IPS-15b (cell line): ENCODE measurements at regions not wholly inside any gene's neighbourhood (a gene's known extent, or its start where the extent isn't known, plus 50 kb on each side); places are given as distances from the start of the nearest gene placed in this dataset.

ENCODE experiments used
- H3K27me3 ChIP-seq: one replicate; pipeline ENCODE4 v1.6.1; 2013; ENCODE audit warnings: low read length; ENCODE audit not compliant: control insufficient read depth, insufficient read depth
- H3K36me3 ChIP-seq: one replicate; pipeline ENCODE4 v1.6.1; 2013; ENCODE audit warnings: low read length; ENCODE audit not compliant: control insufficient read depth, insufficient read depth
- H3K4me1 ChIP-seq: one replicate; pipeline ENCODE4 v1.6.1; 2013; ENCODE audit warnings: mild to moderate bottlenecking, low read length; ENCODE audit not compliant: control insufficient read depth, insufficient read depth
- H3K4me3 ChIP-seq: one replicate; pipeline ENCODE4 v1.5.1; 2013; ENCODE audit warnings: low read depth, low read length
- H3K9ac ChIP-seq: one replicate; pipeline ENCODE4 v1.6.1; 2013; ENCODE audit warnings: low read depth, mild to moderate bottlenecking, low read length
- H3K9me3 ChIP-seq: one replicate; pipeline ENCODE4 v1.6.1; 2013; ENCODE audit warnings: mild to moderate bottlenecking, low read length; ENCODE audit not compliant: control insufficient read depth, insufficient read depth

GRCh38 chr2:16246911-16247310 is 306.6 kb downstream of the MYCN start:
- no peaks in the 10 kb centered on the region for H3K27me3 ChIP-seq
- H3K4me1 ChIP-seq: peaks cover 7% of the 10 kb centered on the region
- H3K9ac ChIP-seq: no peak overlapping the region
- no peaks in the 10 kb centered on the region for H3K36me3 ChIP-seq
- no peak overlapping the region for H3K4me3 ChIP-seq
- no peaks in the 10 kb centered on the region for H3K9me3 ChIP-seq

GRCh38 chr2:16246281-16246850 is 306.0 kb downstream of the MYCN start:
- H3K4me1 ChIP-seq: peaks cover 7% of the 10 kb centered on the region

GRCh38 chr2:16245481-16246054 is 305.2 kb downstream of the MYCN start:
- H3K27me3 ChIP-seq: no peaks in the 10 kb centered on the region
- no peaks in the 10 kb centered on the region for H3K36me3 ChIP-seq
- H3K9me3 ChIP-seq: no peaks in the 10 kb centered on the region
- H3K9ac ChIP-seq: no peak overlapping the region
- no peak overlapping the region for H3K4me3 ChIP-seq
- H3K4me1 ChIP-seq: peaks cover 7% of the 10 kb centered on the region

More at GRCh38 chr2:16246281-16246850, 306.0 kb downstream of the MYCN start:
- Histone ChIP-seq H3K9ac (no peak overlapping the region), H3K36me3 (no peaks in the 10 kb centered on the region), H3K4me3 (no peak overlapping the region), H3K27me3 (no peaks in the 10 kb centered on the region), H3K9me3 (no peaks in the 10 kb centered on the region)

GRCh38 chr2:16244966-16245320 is 304.6 kb downstream of the MYCN start:
- no peaks in the 10 kb centered on the region for H3K27me3 ChIP-seq
- no peak overlapping the region for H3K4me3 ChIP-seq
- peaks cover 7% of the 10 kb centered on the region for H3K4me1 ChIP-seq
- no peaks in the 10 kb centered on the region for H3K9me3 ChIP-seq
- H3K9ac ChIP-seq: no peak overlapping the region
- H3K36me3 ChIP-seq: no peaks in the 10 kb centered on the region

GRCh38 chr2:16244153-16244965 is 304.0 kb downstream of the MYCN start:
- Histone ChIP-seq H3K36me3 (no peaks in the 10 kb centered on the region), H3K9ac (no peak overlapping the region), H3K27me3 (no peaks in the 10 kb centered on the region), H3K4me1 (peaks cover 5% of the 10 kb centered on the region), H3K4me3 (no peak overlapping the region), H3K9me3 (no peaks in the 10 kb centered on the region)

- Histone ChIP-seq H3K27me3 (no peaks in the 10 kb centered on the region), H3K4me1 (no peaks in the 10 kb centered on the region), H3K36me3 (no peaks in the 10 kb centered on the region), H3K9ac (no peak overlapping the region), H3K4me3 (no peak overlapping the region), H3K9me3 (no peaks in the 10 kb centered on the region)
Observed at GRCh38 chr2:16243411-16243996, 303.2 kb downstream of the MYCN start.

- H3K4me3 ChIP-seq: no peak overlapping the region
- H3K9me3 ChIP-seq: no peaks in the 10 kb centered on the region
- H3K27me3 ChIP-seq: no peaks in the 10 kb centered on the region
- no peaks in the 10 kb centered on the region for H3K36me3 ChIP-seq
- H3K9ac ChIP-seq: no peak overlapping the region
- no peaks in the 10 kb centered on the region for H3K4me1 ChIP-seq
Observed at GRCh38 chr2:16242906-16243305, 302.6 kb downstream of the MYCN start.

GRCh38 chr2:16241166-16242160 is 301.1 kb downstream of the MYCN start:
- Histone ChIP-seq H3K9ac (no peak overlapping the region), H3K4me1 (no peaks in the 10 kb centered on the region), H3K9me3 (no peaks in the 10 kb centered on the region), H3K36me3 (no peaks in the 10 kb centered on the region), H3K27me3 (no peaks in the 10 kb centered on the region), H3K4me3 (no peak overlapping the region)

GRCh38 chr2:16240402-16240801 is 300.1 kb downstream of the MYCN start:
- Histone ChIP-seq H3K4me1 (peaks cover 6% of the 10 kb centered on the region), H3K4me3 (no peak overlapping the region), H3K27me3 (no peaks in the 10 kb centered on the region), H3K9ac (no peak overlapping the region), H3K9me3 (no peaks in the 10 kb centered on the region), H3K36me3 (no peaks in the 10 kb centered on the region)

- no peak overlapping the region for H3K9ac ChIP-seq
- no peaks in the 10 kb centered on the region for H3K9me3 ChIP-seq
- no peaks in the 10 kb centered on the region for H3K36me3 ChIP-seq
- peaks cover 6% of the 10 kb centered on the region for H3K4me1 ChIP-seq
- no peaks in the 10 kb centered on the region for H3K27me3 ChIP-seq
- no peak overlapping the region for H3K4me3 ChIP-seq
Observed at GRCh38 chr2:16239296-16239850, 299.0 kb downstream of the MYCN start.

- Histone ChIP-seq H3K4me1 (peaks cover 6% of the 10 kb centered on the region), H3K9ac (no peak overlapping the region), H3K36me3 (no peaks in the 10 kb centered on the region), H3K27me3 (no peaks in the 10 kb centered on the region), H3K9me3 (no peaks in the 10 kb centered on the region), H3K4me3 (no peak overlapping the region)
Observed at GRCh38 chr2:16238786-16239185, 298.4 kb downstream of the MYCN start.
